Neural cell (in vitro differentiated cells): ENCODE measurements at regions not wholly inside any gene's neighbourhood (a gene's known extent, or its start where the extent isn't known, plus 50 kb on each side); places are given as distances from the start of the nearest gene placed in this dataset.

Experiments
- H2AFZ ChIP-seq: fragments of 200-600, 300-800 bp; sonication (generic), shearing (Covaris generic); 2 replicates; pipeline ENCODE4 v1.6.0; 2014; ENCODE audit warnings: low read depth, mild to moderate bottlenecking, antibody characterized with exemption, low read length, moderate library complexity
- H3F3A ChIP-seq: fragments of 200-600 bp; shearing (Covaris generic); 2 replicates; pipeline ENCODE4 v1.6.1; 2016; ENCODE audit warnings: mild to moderate bottlenecking, moderate library complexity, mixed read lengths, antibody characterized with exemption, low read length; ENCODE audit not compliant: insufficient read depth, poor library complexity, severe bottlenecking
- H3K27ac ChIP-seq: fragments of 200-600, 300-800 bp; sonication (generic), shearing (Covaris generic); 2 replicates; pipeline ENCODE4 v1.5.1; 2014; ENCODE audit warnings: mild to moderate bottlenecking, low read length, moderate library complexity
- H3K27me3 ChIP-seq: fragments of 300-800, 200-600 bp; sonication (generic), shearing (Covaris generic); 2 replicates; pipeline ENCODE4 v1.6.0; 2014; ENCODE audit warnings: mild to moderate bottlenecking, low read depth, low read length, moderate library complexity; ENCODE audit not compliant: insufficient read depth
- H3K36me3 ChIP-seq: fragments of 300-800, 200-600 bp; sonication (generic), shearing (Covaris generic); 2 replicates; pipeline ENCODE4 v1.5.1; 2014; ENCODE audit warnings: mild to moderate bottlenecking, antibody characterized with exemption, low read length, moderate library complexity; ENCODE audit not compliant: insufficient read depth
- H3K4me2 ChIP-seq: fragments of 300-800, 200-600 bp; sonication (generic), shearing (Covaris generic); 2 replicates; pipeline ENCODE4 v1.6.0; 2014; ENCODE audit warnings: mild to moderate bottlenecking, low read length
- H3K4me3 ChIP-seq: fragments of 300-800, 200-600 bp; sonication (generic), shearing (Covaris generic); 2 replicates; pipeline ENCODE4 v1.5.1; 2014; ENCODE audit warnings: mild to moderate bottlenecking, low read length, moderate library complexity
- H3K79me2 ChIP-seq: fragments of 200-600 bp; shearing (Covaris generic); replicated peaks from 2 replicates; pipeline ENCODE4 v1.6.0; 2014; ENCODE audit warnings: mild to moderate bottlenecking, low read length, moderate library complexity; ENCODE audit not compliant: insufficient read depth
- H3K9ac ChIP-seq: fragments of 300-800, 200-600 bp; sonication (generic), shearing (Covaris generic); 2 replicates; pipeline ENCODE4 v1.6.1; 2016; ENCODE audit warnings: mild to moderate bottlenecking, low read length, mixed read lengths
- H3K9me2 ChIP-seq: fragments of 200-600 bp; shearing (Covaris generic); 2 replicates; pipeline ENCODE4 v1.6.1; 2016; ENCODE audit warnings: mild to moderate bottlenecking, low read length, mixed read lengths; ENCODE audit not compliant: insufficient read depth
- H3K9me3 ChIP-seq: fragments of 200-600, 300-800 bp; sonication (generic), shearing (Covaris generic); 2 replicates; pipeline ENCODE4 v1.6.1; 2016; ENCODE audit warnings: mild to moderate bottlenecking, mixed run types, low read length, moderate library complexity, mixed read lengths
- H4K20me1 ChIP-seq: fragments of 200-600 bp; shearing (Covaris generic); 2 replicates; pipeline ENCODE4 v1.6.1; 2016; ENCODE audit warnings: mild to moderate bottlenecking, mixed run types; ENCODE audit not compliant: insufficient read depth
- EP300 ChIP-seq: fragments of 450-650 bp; conservative IDR thresholded peaks from 2 replicates; pipeline ENCODE4 v1.6.1; 2014; ENCODE audit warnings: antibody characterized with exemption, mild to moderate bottlenecking, moderate library complexity; ENCODE audit not compliant: poor library complexity, severe bottlenecking
- EZH2 ChIP-seq: fragments of 200-600, 300-800 bp; shearing (Covaris generic), sonication (generic); IDR thresholded peaks from 2 replicates; pipeline ENCODE4 v1.6.1; 2014; ENCODE audit warnings: antibody characterized with exemption, low read length, borderline replicate concordance, mild to moderate bottlenecking; ENCODE audit not compliant: insufficient read depth, poor library complexity, severe bottlenecking
- MXI1 ChIP-seq: fragments of 450-650 bp; conservative IDR thresholded peaks from 2 replicates; pipeline ENCODE4 v1.6.1; 2014; ENCODE audit warnings: antibody characterized with exemption, mild to moderate bottlenecking; ENCODE audit not compliant: poor library complexity, severe bottlenecking
- POLR2AphosphoS5 ChIP-seq: IDR thresholded peaks from 2 replicates; pipeline ENCODE4 v1.6.1; 2012
- RAD21 ChIP-seq: fragments of 450-650 bp; conservative IDR thresholded peaks from 2 replicates; pipeline ENCODE4 v1.6.1; 2014; ENCODE audit warnings: antibody characterized with exemption, mild to moderate bottlenecking, moderate library complexity
- SMC3 ChIP-seq: fragments of 450-650 bp; conservative IDR thresholded peaks from 2 replicates; pipeline ENCODE4 v1.6.1; 2014; ENCODE audit warnings: antibody characterized with exemption, mild to moderate bottlenecking, moderate library complexity; ENCODE audit not compliant: poor library complexity
- TAF1 ChIP-seq: IDR thresholded peaks from 2 replicates; pipeline ENCODE4 v1.6.1; 2012; ENCODE audit warnings: low read depth
- TF ChIP-seq, protein P1 (sequence below): fragments of 450-650 bp; IDR thresholded peaks from 2 replicates; pipeline ENCODE4 v1.5.1; 2014; ENCODE audit warnings: antibody characterized with exemption, mild to moderate bottlenecking, moderate library complexity; ENCODE audit not compliant: poor library complexity, severe bottlenecking
- TF ChIP-seq, protein P2 (sequence below): IDR thresholded peaks from 2 replicates; pipeline ENCODE4 v1.6.1; 2012; ENCODE audit warnings: borderline replicate concordance

DNA sequence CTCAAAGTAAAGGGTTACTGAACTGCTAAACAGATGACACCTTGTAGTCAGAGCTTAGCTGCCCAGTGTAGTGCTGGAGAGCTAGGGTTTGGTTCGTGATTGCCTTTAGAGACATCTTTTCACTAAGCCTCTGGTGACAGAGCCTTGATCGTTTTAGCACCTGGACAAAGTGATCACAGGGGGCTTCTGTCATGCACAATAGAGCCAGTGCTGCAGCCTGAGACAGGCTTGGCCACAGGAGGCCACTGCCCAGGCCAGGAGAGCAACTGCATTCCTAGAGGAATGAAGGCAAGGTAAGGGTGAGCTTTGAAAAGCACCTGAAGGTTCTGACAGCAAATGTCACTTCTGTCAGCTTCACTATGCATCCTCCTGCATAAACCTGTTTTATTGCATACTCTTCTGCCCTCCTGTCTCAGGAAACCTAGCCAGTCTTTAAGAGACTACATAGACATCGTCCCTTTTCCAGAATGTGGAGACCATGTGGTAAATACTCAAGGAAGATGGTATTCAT lies 122.9 kb downstream of the NPY start:
- H3K27me3 ChIP-seq = no peaks in the 10 kb centered on the region
- H4K20me1 ChIP-seq = no peaks in the 10 kb centered on the region
- no peak overlapping the region for H2AFZ ChIP-seq
- no peak overlapping the region for H3K27ac ChIP-seq
- no peaks in the 10 kb centered on the region for H3K9me2 ChIP-seq
- no peak overlapping the region for H3K9ac ChIP-seq
- H3K4me3 ChIP-seq = peak overlapping the region; percentile 17
- peak overlapping the region; percentile 16 for H3K4me2 ChIP-seq
- H3K79me2 ChIP-seq = no peaks in the 10 kb centered on the region
- TF ChIP-seq EZH2 = no peak
- TF ChIP-seq, protein P1, sequence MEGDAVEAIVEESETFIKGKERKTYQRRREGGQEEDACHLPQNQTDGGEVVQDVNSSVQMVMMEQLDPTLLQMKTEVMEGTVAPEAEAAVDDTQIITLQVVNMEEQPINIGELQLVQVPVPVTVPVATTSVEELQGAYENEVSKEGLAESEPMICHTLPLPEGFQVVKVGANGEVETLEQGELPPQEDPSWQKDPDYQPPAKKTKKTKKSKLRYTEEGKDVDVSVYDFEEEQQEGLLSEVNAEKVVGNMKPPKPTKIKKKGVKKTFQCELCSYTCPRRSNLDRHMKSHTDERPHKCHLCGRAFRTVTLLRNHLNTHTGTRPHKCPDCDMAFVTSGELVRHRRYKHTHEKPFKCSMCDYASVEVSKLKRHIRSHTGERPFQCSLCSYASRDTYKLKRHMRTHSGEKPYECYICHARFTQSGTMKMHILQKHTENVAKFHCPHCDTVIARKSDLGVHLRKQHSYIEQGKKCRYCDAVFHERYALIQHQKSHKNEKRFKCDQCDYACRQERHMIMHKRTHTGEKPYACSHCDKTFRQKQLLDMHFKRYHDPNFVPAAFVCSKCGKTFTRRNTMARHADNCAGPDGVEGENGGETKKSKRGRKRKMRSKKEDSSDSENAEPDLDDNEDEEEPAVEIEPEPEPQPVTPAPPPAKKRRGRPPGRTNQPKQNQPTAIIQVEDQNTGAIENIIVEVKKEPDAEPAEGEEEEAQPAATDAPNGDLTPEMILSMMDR = no peak
- no peak for TF ChIP-seq POLR2AphosphoS5
- peak; percentile 28 for TF ChIP-seq EP300
- no peaks in the 10 kb centered on the region for H3K36me3 ChIP-seq
- H3F3A ChIP-seq = no peaks in the 10 kb centered on the region
- H3K9me3 ChIP-seq = no peaks in the 10 kb centered on the region

DNA sequence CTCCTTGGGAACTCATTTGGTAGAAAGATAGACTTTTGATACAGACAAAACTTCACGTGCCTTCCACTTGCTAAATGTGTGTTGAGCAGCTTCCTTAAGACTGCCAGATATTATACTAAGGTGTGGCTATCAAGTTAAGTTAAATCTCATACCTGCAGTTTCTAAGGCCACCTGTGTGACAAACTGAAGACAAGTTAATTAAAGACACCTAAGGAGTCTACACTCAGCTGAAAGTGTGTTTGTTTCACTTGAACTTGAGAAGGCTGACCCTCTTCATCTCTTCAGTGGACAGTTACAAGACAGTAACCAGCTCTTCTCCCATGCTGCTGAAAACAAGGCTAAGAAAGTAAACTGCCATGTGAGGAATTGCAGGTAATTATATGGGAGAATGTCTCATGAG lies 124.0 kb downstream of the NPY start:
- Histone ChIP-seq H3K9me3 (no peaks in the 10 kb centered on the region), H3K9ac (no peak overlapping the region), H3K79me2 (no peaks in the 10 kb centered on the region), H2AFZ (no peak overlapping the region), H3K36me3 (no peaks in the 10 kb centered on the region), H3K27ac (no peak overlapping the region), H4K20me1 (no peaks in the 10 kb centered on the region), H3K27me3 (no peaks in the 10 kb centered on the region), H3K4me2 (no peak overlapping the region), H3K9me2 (no peaks in the 10 kb centered on the region), H3K4me3 (no peak overlapping the region), H3F3A (no peaks in the 10 kb centered on the region)
- TF ChIP-seq, protein P2, sequence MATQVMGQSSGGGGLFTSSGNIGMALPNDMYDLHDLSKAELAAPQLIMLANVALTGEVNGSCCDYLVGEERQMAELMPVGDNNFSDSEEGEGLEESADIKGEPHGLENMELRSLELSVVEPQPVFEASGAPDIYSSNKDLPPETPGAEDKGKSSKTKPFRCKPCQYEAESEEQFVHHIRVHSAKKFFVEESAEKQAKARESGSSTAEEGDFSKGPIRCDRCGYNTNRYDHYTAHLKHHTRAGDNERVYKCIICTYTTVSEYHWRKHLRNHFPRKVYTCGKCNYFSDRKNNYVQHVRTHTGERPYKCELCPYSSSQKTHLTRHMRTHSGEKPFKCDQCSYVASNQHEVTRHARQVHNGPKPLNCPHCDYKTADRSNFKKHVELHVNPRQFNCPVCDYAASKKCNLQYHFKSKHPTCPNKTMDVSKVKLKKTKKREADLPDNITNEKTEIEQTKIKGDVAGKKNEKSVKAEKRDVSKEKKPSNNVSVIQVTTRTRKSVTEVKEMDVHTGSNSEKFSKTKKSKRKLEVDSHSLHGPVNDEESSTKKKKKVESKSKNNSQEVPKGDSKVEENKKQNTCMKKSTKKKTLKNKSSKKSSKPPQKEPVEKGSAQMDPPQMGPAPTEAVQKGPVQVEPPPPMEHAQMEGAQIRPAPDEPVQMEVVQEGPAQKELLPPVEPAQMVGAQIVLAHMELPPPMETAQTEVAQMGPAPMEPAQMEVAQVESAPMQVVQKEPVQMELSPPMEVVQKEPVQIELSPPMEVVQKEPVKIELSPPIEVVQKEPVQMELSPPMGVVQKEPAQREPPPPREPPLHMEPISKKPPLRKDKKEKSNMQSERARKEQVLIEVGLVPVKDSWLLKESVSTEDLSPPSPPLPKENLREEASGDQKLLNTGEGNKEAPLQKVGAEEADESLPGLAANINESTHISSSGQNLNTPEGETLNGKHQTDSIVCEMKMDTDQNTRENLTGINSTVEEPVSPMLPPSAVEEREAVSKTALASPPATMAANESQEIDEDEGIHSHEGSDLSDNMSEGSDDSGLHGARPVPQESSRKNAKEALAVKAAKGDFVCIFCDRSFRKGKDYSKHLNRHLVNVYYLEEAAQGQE = no peak
- TF ChIP-seq, protein P1 = no peak
- TF ChIP-seq POLR2AphosphoS5 (no peak), RAD21 (no peak), EP300 (no peak), TAF1 (no peak), EZH2 (no peak), MXI1 (no peak), SMC3 (no peak)
